Smooth muscle cell (in vitro differentiated cells): ENCODE measurements at regions not wholly inside any gene's neighbourhood (a gene's known extent, or its start where the extent isn't known, plus 50 kb on each side); places are given as distances from the start of the nearest gene placed in this dataset.

ENCODE experiments used
- DNase-seq: peaks from one replicate; lab custom pipeline; 2025; ENCODE audit not compliant: unreplicated experiment; lab: John Stamatoyannopoulos, UW
- H2AFZ ChIP-seq: fragments of 200-600 bp; sonication (generic); 2 replicates; pipeline ENCODE4 v1.6.0; 2016; ENCODE audit warnings: antibody characterized with exemption, low read depth, mild to moderate bottlenecking
- H3F3A ChIP-seq: fragments of 200-600 bp; sonication (generic); 2 replicates; pipeline ENCODE4 v1.6.0; 2017; ENCODE audit warnings: antibody characterized with exemption, low read depth
- H3K27ac ChIP-seq: fragments of 200-600 bp; sonication (generic); 2 replicates; pipeline ENCODE4 v1.5.1; 2016; ENCODE audit warnings: low read depth, mild to moderate bottlenecking
- H3K27me3 ChIP-seq: fragments of 200-600 bp; sonication (generic); 2 replicates; pipeline ENCODE4 v1.6.1; 2016; ENCODE audit warnings: low read depth, mild to moderate bottlenecking
- H3K36me3 ChIP-seq: fragments of 200-600 bp; sonication (generic); 2 replicates; pipeline ENCODE4 v1.5.1; 2016; ENCODE audit warnings: low read depth
- H3K4me1 ChIP-seq: fragments of 200-600 bp; sonication (generic); 2 replicates; pipeline ENCODE4 v1.5.1; 2016; ENCODE audit warnings: low read depth
- H3K4me2 ChIP-seq: fragments of 200-600 bp; sonication (generic); 2 replicates; pipeline ENCODE4 v1.6.0; 2016; ENCODE audit warnings: mild to moderate bottlenecking
- H3K4me3 ChIP-seq: fragments of 200-600 bp; sonication (generic); 2 replicates; pipeline ENCODE4 v1.5.1; 2016; ENCODE audit warnings: mild to moderate bottlenecking
- H3K79me2 ChIP-seq: fragments of 200-600 bp; sonication (generic); 2 replicates; pipeline ENCODE4 v1.6.0; 2016; ENCODE audit warnings: low read depth, mild to moderate bottlenecking
- H3K9ac ChIP-seq: fragments of 200-600 bp; sonication (generic); 2 replicates; pipeline ENCODE4 v1.6.0; 2016; ENCODE audit warnings: low read depth
- H3K9me3 ChIP-seq: fragments of 200-600 bp; sonication (generic); replicated peaks from 2 replicates; pipeline ENCODE4 v1.5.1; 2016; ENCODE audit warnings: low read depth
- H4K20me1 ChIP-seq: fragments of 200-600 bp; sonication (generic); 2 replicates; pipeline ENCODE4 v1.6.0; 2016; ENCODE audit warnings: low read depth
- WGBS: methylation state at CpG from one replicate; pipeline ENCODE4 v1.1.7; 2016; ENCODE audit warnings: low lambda C conversion rate; 5-methylcytosine and 5-hydroxymethylcytosine counted together
- TF ChIP-seq, protein P1 (sequence below): fragments of 200-600 bp; sonication (generic); IDR thresholded peaks from 2 replicates; pipeline ENCODE4 v1.5.1; 2017; ENCODE audit warnings: borderline replicate concordance, mild to moderate bottlenecking, antibody characterized with exemption; ENCODE audit not compliant: insufficient read depth, poor library complexity, severe bottlenecking

GRCh38 chr1:50350868-50351267 is 72.4 kb downstream of the DMRTA2 start:
- H3K4me1 ChIP-seq: no peaks in the 10 kb centered on the region
- H3K9me3 ChIP-seq: no peaks in the 10 kb centered on the region
- peaks cover 7% of the 10 kb centered on the region for H3K27me3 ChIP-seq
- no peaks in the 10 kb centered on the region for H3K36me3 ChIP-seq
- WGBS: 85% methylated on average over 8 of the region's 8 CpGs
- TF ChIP-seq, protein P1, sequence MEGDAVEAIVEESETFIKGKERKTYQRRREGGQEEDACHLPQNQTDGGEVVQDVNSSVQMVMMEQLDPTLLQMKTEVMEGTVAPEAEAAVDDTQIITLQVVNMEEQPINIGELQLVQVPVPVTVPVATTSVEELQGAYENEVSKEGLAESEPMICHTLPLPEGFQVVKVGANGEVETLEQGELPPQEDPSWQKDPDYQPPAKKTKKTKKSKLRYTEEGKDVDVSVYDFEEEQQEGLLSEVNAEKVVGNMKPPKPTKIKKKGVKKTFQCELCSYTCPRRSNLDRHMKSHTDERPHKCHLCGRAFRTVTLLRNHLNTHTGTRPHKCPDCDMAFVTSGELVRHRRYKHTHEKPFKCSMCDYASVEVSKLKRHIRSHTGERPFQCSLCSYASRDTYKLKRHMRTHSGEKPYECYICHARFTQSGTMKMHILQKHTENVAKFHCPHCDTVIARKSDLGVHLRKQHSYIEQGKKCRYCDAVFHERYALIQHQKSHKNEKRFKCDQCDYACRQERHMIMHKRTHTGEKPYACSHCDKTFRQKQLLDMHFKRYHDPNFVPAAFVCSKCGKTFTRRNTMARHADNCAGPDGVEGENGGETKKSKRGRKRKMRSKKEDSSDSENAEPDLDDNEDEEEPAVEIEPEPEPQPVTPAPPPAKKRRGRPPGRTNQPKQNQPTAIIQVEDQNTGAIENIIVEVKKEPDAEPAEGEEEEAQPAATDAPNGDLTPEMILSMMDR: no peak
- no peak overlapping the region for H3K4me3 ChIP-seq
- H3K9ac ChIP-seq: no peak overlapping the region
- H4K20me1 ChIP-seq: no peaks in the 10 kb centered on the region
- no peak overlapping the region for H3K27ac ChIP-seq
- H3K79me2 ChIP-seq: no peaks in the 10 kb centered on the region
- H3F3A ChIP-seq: no peaks in the 10 kb centered on the region
- DNase-seq: no peak
- H3K4me2 ChIP-seq: no peak overlapping the region
- H2AFZ ChIP-seq: no peak overlapping the region

GRCh38 chr1:50350421-50350820 is 72.8 kb downstream of the DMRTA2 start:
- no peaks in the 10 kb centered on the region for H3K79me2 ChIP-seq
- 69% methylated on average over 5 of the region's 5 CpGs for WGBS
- peaks cover 7% of the 10 kb centered on the region for H3K27me3 ChIP-seq
- no peak for DNase-seq
- H3K36me3 ChIP-seq: no peaks in the 10 kb centered on the region
- TF ChIP-seq, protein P1: no peak
- H3K9me3 ChIP-seq: no peaks in the 10 kb centered on the region
- H3K9ac ChIP-seq: no peak overlapping the region
- no peak overlapping the region for H2AFZ ChIP-seq
- H3F3A ChIP-seq: no peaks in the 10 kb centered on the region
- no peak overlapping the region for H3K4me3 ChIP-seq
- H4K20me1 ChIP-seq: no peaks in the 10 kb centered on the region
- no peak overlapping the region for H3K27ac ChIP-seq
- no peak overlapping the region for H3K4me2 ChIP-seq
- H3K4me1 ChIP-seq: no peaks in the 10 kb centered on the region

DNA sequence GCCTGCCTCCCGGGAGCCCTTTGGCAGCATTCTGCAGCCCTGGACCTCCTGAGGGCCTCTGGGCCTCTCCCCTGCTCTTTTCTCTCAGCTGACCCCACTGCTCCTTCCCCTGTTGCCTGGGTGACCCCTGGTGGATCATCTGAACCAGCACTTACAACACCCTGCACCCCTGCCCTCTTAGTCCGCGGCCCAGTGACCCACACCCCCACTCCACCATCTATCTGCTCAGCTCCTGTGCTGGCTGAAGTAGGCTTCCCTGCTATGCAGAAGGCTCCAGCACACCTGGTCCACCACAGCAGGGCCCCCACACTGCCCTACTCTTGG is 74.0 kb downstream of the DMRTA2 start:
- WGBS: 38% methylated on average over 3 of the region's 3 CpGs
- Histone ChIP-seq H3K9me3 (no peaks in the 10 kb centered on the region), H3K27me3 (peaks cover 7% of the 10 kb centered on the region), H4K20me1 (no peaks in the 10 kb centered on the region), H3K4me2 (no peak overlapping the region), H3K79me2 (no peaks in the 10 kb centered on the region), H3K9ac (no peak overlapping the region), H2AFZ (no peak overlapping the region), H3K36me3 (no peaks in the 10 kb centered on the region), H3K27ac (no peak overlapping the region), H3K4me1 (no peaks in the 10 kb centered on the region), H3K4me3 (no peak overlapping the region), H3F3A (no peaks in the 10 kb centered on the region)
- TF ChIP-seq, protein P1: no peak
- no peak for DNase-seq

- 27% methylated on average over 5 of the region's 5 CpGs for WGBS
- Histone ChIP-seq H3K9ac (no peak overlapping the region), H3K4me2 (no peak overlapping the region), H3K4me3 (no peak overlapping the region), H3K4me1 (no peaks in the 10 kb centered on the region), H3K36me3 (no peaks in the 10 kb centered on the region), H4K20me1 (no peaks in the 10 kb centered on the region), H3F3A (no peaks in the 10 kb centered on the region), H3K27me3 (peaks cover 5% of the 10 kb centered on the region), H3K27ac (no peak overlapping the region), H3K9me3 (no peaks in the 10 kb centered on the region), H3K79me2 (no peaks in the 10 kb centered on the region), H2AFZ (no peak overlapping the region)
- TF ChIP-seq, protein P1: peak; percentile 83
- DNase-seq: no peak
Measured at GRCh38 chr1:50348449-50349241, 74.6 kb downstream of the DMRTA2 start.
